ENCODE measurements at regions not wholly inside any gene's neighbourhood (a gene's known extent, or its start where the extent isn't known, plus 50 kb on each side); places are given as distances from the start of the nearest gene placed in this dataset.
A peak's percentile ranks its signal among the peaks of the same experiment; 100 is the strongest.

GRCh38 chr2:122096761-122097160, 341.3 kb downstream of the TSN start:
- whole genome bisulfite sequencing = 41% methylated on average over 2 of the region's 2 CpGs
- no peak overlapping the region for H3K4me3 ChIP-seq (ENCODE audit: low read depth, low read length)
- no peaks in the 10 kb centered on the region for H3K36me3 ChIP-seq (ENCODE audit: insufficient read depth)
- no peak overlapping the region for H3K27ac ChIP-seq (ENCODE audit: low read depth)
- H3K4me1 ChIP-seq (ENCODE audit: insufficient read depth) = no peaks in the 10 kb centered on the region
- no peak for DNase-seq (ENCODE audit: extremely low spot score)

DNA sequence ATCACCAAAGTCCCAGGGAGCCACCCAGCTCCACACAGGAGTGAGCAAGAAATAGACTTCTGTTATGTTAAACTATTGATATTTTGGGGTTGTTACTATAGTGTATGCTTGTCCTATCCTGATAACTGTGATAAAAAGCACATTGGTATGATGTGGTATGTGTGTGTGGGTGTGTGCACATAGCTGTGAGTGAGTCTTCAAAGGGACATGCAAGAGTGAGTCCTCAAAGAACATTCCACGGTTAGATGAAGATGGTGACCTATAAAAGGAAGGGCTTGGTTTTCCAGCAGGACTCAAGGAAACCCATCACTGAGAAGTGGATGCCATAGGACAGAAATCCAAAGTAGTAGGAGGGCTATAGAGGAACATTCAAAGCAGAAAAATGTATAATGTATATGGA, 342.9 kb downstream of the TSN start:
- H3K4me1 ChIP-seq (ENCODE audit: insufficient read depth) = no peaks in the 10 kb centered on the region
- H3K4me3 ChIP-seq (ENCODE audit: low read depth, low read length) = no peak overlapping the region
- no peak overlapping the region for H3K27ac ChIP-seq (ENCODE audit: low read depth)
- no peak for DNase-seq (ENCODE audit: extremely low spot score)
- H3K36me3 ChIP-seq (ENCODE audit: insufficient read depth) = no peaks in the 10 kb centered on the region
- WGBS = 76% methylated on average over 1 of the region's 1 CpG

DNA sequence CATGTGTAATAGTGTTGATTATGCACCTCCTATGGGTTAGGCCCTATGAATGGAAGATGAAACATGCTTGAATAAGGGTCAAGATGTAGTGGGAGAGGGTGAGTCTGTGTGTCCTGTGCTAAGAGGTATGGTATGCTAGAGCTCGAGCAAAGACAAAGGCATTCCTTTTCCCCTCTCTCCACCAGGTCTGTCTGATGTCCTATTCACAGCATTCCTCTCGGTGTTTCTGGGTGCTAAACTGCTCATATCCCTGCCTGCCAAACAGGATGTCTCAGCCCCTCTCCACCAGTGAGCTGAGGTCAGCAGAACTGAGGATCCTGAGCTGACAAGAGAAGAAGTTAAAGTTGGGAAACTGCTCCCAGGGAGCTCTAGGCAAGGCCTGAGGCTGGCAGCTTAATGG, 344.9 kb downstream of the TSN start:
- DNase-seq (ENCODE audit: extremely low spot score) = no peak
- no peak overlapping the region for H3K4me3 ChIP-seq (ENCODE audit: low read depth, low read length)
- no peaks in the 10 kb centered on the region for H3K4me1 ChIP-seq (ENCODE audit: insufficient read depth)
- 68% methylated on average over 2 of the region's 2 CpGs for whole genome bisulfite sequencing
- H3K36me3 ChIP-seq (ENCODE audit: insufficient read depth) = no peaks in the 10 kb centered on the region
- H3K27ac ChIP-seq (ENCODE audit: low read depth) = no peak overlapping the region

GRCh38 chr2:122100756-122101155, 345.3 kb downstream of the TSN start:
- no peak overlapping the region for H3K4me3 ChIP-seq (ENCODE audit: low read depth, low read length)
- H3K36me3 ChIP-seq (ENCODE audit: insufficient read depth) = no peaks in the 10 kb centered on the region
- no peak for DNase-seq (ENCODE audit: extremely low spot score)
- no peak overlapping the region for H3K27ac ChIP-seq (ENCODE audit: low read depth)
- no peaks in the 10 kb centered on the region for H3K4me1 ChIP-seq (ENCODE audit: insufficient read depth)

DNA sequence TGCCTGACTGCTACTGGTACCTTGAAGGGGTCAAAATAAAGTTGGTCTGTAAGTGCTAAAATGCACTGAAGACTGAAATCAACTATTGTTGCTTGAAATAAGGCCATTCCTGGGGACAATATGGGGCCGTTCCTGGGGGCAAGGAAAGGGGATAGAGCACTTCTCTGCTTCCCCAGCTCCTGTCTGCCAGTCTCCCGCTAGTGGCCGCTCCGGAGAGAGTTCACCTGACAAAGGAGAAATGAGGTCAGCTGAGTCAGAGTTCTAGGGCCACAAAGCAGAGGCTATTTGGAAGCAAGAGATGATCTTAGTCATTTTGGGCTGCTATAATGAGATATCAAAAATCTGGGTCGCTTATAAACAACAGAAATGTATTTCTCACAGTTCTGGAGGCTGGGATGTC, 345.9 kb downstream of the TSN start:
- 94% methylated on average over 5 of the region's 5 CpGs for WGBS
- H3K4me3 ChIP-seq (ENCODE audit: low read depth, low read length) = no peak overlapping the region
- DNase-seq (ENCODE audit: extremely low spot score) = no peak
- H3K4me1 ChIP-seq (ENCODE audit: insufficient read depth) = no peaks in the 10 kb centered on the region
- no peaks in the 10 kb centered on the region for H3K36me3 ChIP-seq (ENCODE audit: insufficient read depth)
- H3K27ac ChIP-seq (ENCODE audit: low read depth) = no peak overlapping the region

DNA sequence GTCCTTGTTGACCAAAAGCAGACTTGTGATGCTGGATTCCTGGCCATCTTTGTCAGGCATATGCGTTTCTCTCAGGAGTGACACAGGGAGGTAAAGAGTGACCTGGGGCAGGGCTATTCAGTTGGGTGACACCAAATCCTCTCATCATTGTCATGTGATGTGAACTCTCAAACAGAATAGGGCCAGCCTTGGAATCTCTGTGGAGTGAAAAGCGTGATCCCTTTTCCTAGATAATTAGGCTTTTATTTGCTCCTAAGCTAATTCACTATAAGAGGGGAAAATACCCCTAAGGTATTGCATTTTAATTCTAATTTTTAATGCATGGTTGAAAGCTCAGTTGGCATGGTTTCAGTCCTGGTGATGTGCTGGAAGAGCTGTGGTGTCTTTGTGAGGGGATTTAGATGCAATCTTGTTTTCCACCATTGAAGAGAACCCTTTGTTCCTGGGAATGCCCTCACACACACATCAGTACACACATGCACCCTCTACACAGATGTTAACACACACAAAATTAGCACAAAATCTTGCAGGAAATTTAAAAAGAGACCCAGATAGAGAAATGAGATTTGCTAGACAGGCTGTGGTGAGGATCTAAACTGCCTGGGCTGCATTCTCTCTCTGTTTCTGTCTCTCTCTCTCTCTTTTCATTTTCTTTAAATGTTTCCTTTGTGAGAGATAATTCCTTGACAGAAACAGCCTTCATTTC, 349.9 kb downstream of the TSN start:
- H3K36me3 ChIP-seq (ENCODE audit: insufficient read depth) = no peaks in the 10 kb centered on the region
- 95% methylated on average over 2 of the region's 2 CpGs for WGBS

DNA sequence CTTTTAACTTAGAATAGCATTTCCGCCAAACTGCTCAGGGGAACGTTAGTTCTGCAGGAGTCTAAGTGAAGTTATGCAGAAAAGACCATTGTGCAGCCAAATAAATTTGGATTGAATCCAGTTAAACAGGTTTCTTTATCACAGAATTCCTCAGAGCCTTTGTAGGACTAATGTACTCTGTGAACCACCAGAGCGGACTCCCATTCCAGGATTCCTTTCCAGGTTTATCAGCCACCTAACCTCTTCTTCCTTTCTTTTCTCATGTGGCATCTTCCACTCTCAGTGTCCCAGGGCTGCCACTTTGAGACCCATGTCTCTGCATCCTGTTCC, 350.4 kb downstream of the TSN start:
- no peak overlapping the region for H3K27ac ChIP-seq (ENCODE audit: low read depth)
- peak; percentile 6 for DNase-seq (ENCODE audit: extremely low spot score)
- WGBS = 41% methylated on average over 3 of the region's 3 CpGs
- H3K4me1 ChIP-seq (ENCODE audit: insufficient read depth) = no peaks in the 10 kb centered on the region
- H3K36me3 ChIP-seq (ENCODE audit: insufficient read depth) = no peaks in the 10 kb centered on the region
- no peak overlapping the region for H3K4me3 ChIP-seq (ENCODE audit: low read depth, low read length)

More for the DNA sequence above, 349.9 kb downstream of the TSN start:
- Histone ChIP-seq H3K4me1 (ENCODE audit: insufficient read depth) (no peaks in the 10 kb centered on the region), H3K27ac (ENCODE audit: low read depth) (no peak overlapping the region), H3K4me3 (ENCODE audit: low read depth, low read length) (no peak overlapping the region)
- DNase-seq (ENCODE audit: extremely low spot score) = no peak

DNA sequence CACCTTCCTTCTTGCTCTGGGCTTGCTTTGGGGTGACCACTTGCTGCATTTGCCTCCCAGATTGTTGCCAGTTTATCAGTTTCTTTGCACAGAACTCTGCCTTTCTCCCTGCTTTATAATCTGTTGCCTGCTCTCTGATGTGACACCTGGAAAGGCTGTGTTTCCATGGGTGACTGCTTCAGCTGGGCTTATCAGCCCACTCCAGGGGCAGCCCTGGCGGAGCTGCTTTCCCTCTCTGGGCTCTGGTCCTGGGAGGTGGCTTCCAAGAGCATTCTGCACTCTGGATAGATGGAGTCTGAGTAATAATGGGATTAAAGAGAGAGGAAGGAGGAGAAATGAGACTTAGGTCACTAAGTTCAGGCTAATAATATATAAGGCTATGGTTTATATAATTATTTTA, 352.7 kb downstream of the TSN start:
- no peak for DNase-seq (ENCODE audit: extremely low spot score)
- Histone ChIP-seq H3K4me3 (ENCODE audit: low read depth, low read length) (no peak overlapping the region), H3K27ac (ENCODE audit: low read depth) (no peak overlapping the region), H3K36me3 (ENCODE audit: insufficient read depth) (no peaks in the 10 kb centered on the region), H3K4me1 (ENCODE audit: insufficient read depth) (no peaks in the 10 kb centered on the region)
- WGBS = 67% methylated on average over 1 of the region's 1 CpG

DNA sequence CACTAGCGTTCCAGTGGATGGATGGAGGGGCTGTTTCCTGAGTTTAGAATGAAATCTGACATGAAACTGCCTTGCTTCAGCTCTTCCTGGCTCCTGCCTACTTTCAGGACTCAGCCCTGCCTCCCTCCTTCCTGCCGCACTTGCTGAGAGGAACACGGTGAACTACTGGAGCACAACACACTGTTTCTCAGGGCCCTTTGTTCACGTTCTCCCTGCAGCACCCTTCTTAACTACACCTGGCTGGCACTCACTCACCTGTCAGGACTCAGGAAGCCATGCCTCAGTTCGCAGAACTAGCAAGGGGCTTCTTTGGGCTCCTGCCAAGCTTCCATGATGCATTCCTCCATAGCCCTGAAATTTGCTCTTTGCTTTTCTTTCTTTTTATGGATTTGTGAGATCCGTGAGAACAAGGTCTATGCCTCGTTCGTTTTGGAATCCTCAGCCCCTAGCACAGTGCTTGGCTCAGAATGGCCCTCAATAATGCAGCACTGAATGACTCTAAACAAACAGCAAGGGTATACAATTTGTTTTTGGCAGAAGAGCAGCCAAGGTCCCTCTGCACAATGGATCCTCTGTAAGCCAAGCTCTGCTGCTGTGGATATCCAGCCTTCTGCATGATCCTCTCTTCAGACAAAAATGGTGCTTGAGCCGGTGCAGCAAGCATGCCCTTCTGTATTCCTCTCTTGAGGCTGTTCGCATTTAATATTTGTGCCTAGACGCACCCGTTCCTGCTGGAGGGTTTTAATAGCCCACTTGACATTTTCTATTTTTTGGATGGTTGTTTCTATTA, 357.0 kb downstream of the TSN start:
- 76% methylated on average over 12 of the region's 12 CpGs for WGBS
- no peaks in the 10 kb centered on the region for H3K4me1 ChIP-seq (ENCODE audit: insufficient read depth)
- H3K36me3 ChIP-seq (ENCODE audit: insufficient read depth) = no peaks in the 10 kb centered on the region
- H3K4me3 ChIP-seq (ENCODE audit: low read depth, low read length) = no peak overlapping the region
- DNase-seq (ENCODE audit: extremely low spot score) = no peak
- no peak overlapping the region for H3K27ac ChIP-seq (ENCODE audit: low read depth)

GRCh38 chr2:122114421-122114820, 359.0 kb downstream of the TSN start:
- DNase-seq (ENCODE audit: extremely low spot score) = no peak
- 26% methylated on average over 2 of the region's 2 CpGs for WGBS
- Histone ChIP-seq H3K4me1 (ENCODE audit: insufficient read depth) (no peaks in the 10 kb centered on the region), H3K4me3 (ENCODE audit: low read depth, low read length) (no peak overlapping the region), H3K27ac (ENCODE audit: low read depth) (no peak overlapping the region), H3K36me3 (ENCODE audit: insufficient read depth) (no peaks in the 10 kb centered on the region)

DNA sequence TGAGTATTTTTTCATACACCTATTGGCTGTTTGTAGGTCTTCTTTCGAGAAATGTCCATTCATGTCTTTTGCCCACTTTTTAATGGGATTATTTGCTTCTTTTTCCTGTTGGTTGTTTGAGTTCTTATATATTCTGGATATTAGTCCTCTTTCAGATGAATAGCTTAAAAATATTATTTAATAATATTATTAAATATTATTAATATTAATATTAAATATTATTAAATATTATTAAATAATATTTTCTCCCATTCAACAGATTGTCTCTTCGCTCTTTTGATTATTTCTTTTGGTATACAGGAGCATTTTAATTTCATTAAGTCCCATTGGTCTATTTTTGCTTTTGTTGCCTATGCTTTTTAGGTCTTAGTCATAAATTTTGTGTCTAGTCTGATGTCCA, 361.9 kb downstream of the TSN start:
- Histone ChIP-seq H3K27ac (ENCODE audit: low read depth) (no peak overlapping the region), H3K4me1 (ENCODE audit: insufficient read depth) (no peaks in the 10 kb centered on the region), H3K4me3 (ENCODE audit: low read depth, low read length) (no peak overlapping the region), H3K36me3 (ENCODE audit: insufficient read depth) (no peaks in the 10 kb centered on the region)
- no peak for DNase-seq (ENCODE audit: extremely low spot score)
- WGBS = 93% methylated on average over 2 of the region's 2 CpGs

- 72% methylated on average over 1 of the region's 1 CpG for WGBS
- H3K36me3 ChIP-seq (ENCODE audit: insufficient read depth) = no peaks in the 10 kb centered on the region
- no peak for DNase-seq (ENCODE audit: extremely low spot score)
- no peaks in the 10 kb centered on the region for H3K4me1 ChIP-seq (ENCODE audit: insufficient read depth)
- H3K4me3 ChIP-seq (ENCODE audit: low read depth, low read length) = no peak overlapping the region
- H3K27ac ChIP-seq (ENCODE audit: low read depth) = no peak overlapping the region
Measured at GRCh38 chr2:122129399-122129798, 373.9 kb downstream of the TSN start.

- 35% methylated on average over 2 of the region's 2 CpGs for WGBS
- Histone ChIP-seq H3K4me1 (ENCODE audit: insufficient read depth) (no peaks in the 10 kb centered on the region), H3K27ac (ENCODE audit: low read depth) (no peak overlapping the region), H3K4me3 (ENCODE audit: low read depth, low read length) (no peak overlapping the region), H3K36me3 (ENCODE audit: insufficient read depth) (no peaks in the 10 kb centered on the region)
- no peak for DNase-seq (ENCODE audit: extremely low spot score)
Measured at GRCh38 chr2:122132147-122132691, 376.8 kb downstream of the TSN start.

Data from urinary bladder (tissue), 3 donors.